Ishikawa (cell line): ENCODE measurements at regions not wholly inside any gene's neighbourhood (a gene's known extent, or its start where the extent isn't known, plus 50 kb on each side); places are given as distances from the start of the nearest gene placed in this dataset.

Source experiments
- CEBPB ChIP-seq: IDR thresholded peaks from 2 replicates; pipeline ENCODE4 v1.6.1; 2012
- CREB1 ChIP-seq: IDR thresholded peaks from 2 replicates; pipeline ENCODE4 v1.6.1; 2012; ENCODE audit warnings: low read depth
- EGR1 ChIP-seq: IDR thresholded peaks from 2 replicates; pipeline ENCODE4 v1.6.1; 2012
- EP300 ChIP-seq: IDR thresholded peaks from 2 replicates; pipeline ENCODE4 v1.6.1; 2012; ENCODE audit warnings: borderline replicate concordance
- FOXM1 ChIP-seq: IDR thresholded peaks from 2 replicates; pipeline ENCODE4 v1.6.1; 2012; ENCODE audit warnings: low read depth, borderline replicate concordance
- NFIC ChIP-seq: IDR thresholded peaks from 2 replicates; pipeline ENCODE4 v1.6.1; 2012
- RAD21 ChIP-seq: IDR thresholded peaks from 2 replicates; pipeline ENCODE4 v1.6.1; 2012; ENCODE audit warnings: low read depth
- TAF1 ChIP-seq: IDR thresholded peaks from 2 replicates; pipeline ENCODE4 v1.6.1; 2012; ENCODE audit warnings: low read depth, mild to moderate bottlenecking
- TEAD4 ChIP-seq: IDR thresholded peaks from 2 replicates; pipeline ENCODE4 v1.6.1; 2012
- YY1 ChIP-seq: IDR thresholded peaks from 2 replicates; pipeline ENCODE4 v1.6.1; 2012; ENCODE audit warnings: low read depth
- TF ChIP-seq, protein P1 (sequence below): IDR thresholded peaks from 2 replicates; pipeline ENCODE4 v1.6.1; 2012
- TF ChIP-seq, protein P2 (sequence below): IDR thresholded peaks from 2 replicates; pipeline ENCODE4 v1.6.1; 2012
- TF ChIP-seq, protein P3 (sequence below): IDR thresholded peaks from 2 replicates; pipeline ENCODE4 v1.6.1; 2012; ENCODE audit warnings: low read depth, mild to moderate bottlenecking

DNA sequence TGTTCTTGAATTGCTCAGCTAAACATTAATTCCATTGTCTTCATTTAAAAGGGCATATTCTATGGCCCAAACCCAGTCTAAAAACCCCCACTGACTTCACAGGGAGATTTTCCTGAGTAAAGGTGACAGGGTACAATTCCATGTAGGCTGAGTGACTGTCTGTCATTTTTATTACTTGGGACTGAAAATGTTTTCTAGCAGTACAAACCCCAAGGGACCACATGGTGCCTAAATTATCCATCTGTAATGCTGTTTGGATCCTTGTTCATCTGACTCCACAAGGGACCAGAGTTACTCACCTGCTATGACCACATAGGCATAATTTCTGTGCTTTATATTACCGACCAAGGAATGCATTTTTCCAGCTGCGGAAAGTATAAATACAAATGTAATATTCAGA is 349.1 kb downstream of the ZNF608 start:
- no peak for TF ChIP-seq CREB1
- TF ChIP-seq TAF1: no peak
- TF ChIP-seq FOXM1: no peak
- TF ChIP-seq TEAD4: no peak
- TF ChIP-seq EP300: no peak
- TF ChIP-seq, protein P1, sequence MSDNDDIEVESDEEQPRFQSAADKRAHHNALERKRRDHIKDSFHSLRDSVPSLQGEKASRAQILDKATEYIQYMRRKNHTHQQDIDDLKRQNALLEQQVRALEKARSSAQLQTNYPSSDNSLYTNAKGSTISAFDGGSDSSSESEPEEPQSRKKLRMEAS: no peak
- no peak for TF ChIP-seq CEBPB
- TF ChIP-seq, protein P2, sequence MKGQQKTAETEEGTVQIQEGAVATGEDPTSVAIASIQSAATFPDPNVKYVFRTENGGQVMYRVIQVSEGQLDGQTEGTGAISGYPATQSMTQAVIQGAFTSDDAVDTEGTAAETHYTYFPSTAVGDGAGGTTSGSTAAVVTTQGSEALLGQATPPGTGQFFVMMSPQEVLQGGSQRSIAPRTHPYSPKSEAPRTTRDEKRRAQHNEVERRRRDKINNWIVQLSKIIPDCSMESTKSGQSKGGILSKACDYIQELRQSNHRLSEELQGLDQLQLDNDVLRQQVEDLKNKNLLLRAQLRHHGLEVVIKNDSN: no peak
- no peak for TF ChIP-seq NFIC
- TF ChIP-seq, protein P3, sequence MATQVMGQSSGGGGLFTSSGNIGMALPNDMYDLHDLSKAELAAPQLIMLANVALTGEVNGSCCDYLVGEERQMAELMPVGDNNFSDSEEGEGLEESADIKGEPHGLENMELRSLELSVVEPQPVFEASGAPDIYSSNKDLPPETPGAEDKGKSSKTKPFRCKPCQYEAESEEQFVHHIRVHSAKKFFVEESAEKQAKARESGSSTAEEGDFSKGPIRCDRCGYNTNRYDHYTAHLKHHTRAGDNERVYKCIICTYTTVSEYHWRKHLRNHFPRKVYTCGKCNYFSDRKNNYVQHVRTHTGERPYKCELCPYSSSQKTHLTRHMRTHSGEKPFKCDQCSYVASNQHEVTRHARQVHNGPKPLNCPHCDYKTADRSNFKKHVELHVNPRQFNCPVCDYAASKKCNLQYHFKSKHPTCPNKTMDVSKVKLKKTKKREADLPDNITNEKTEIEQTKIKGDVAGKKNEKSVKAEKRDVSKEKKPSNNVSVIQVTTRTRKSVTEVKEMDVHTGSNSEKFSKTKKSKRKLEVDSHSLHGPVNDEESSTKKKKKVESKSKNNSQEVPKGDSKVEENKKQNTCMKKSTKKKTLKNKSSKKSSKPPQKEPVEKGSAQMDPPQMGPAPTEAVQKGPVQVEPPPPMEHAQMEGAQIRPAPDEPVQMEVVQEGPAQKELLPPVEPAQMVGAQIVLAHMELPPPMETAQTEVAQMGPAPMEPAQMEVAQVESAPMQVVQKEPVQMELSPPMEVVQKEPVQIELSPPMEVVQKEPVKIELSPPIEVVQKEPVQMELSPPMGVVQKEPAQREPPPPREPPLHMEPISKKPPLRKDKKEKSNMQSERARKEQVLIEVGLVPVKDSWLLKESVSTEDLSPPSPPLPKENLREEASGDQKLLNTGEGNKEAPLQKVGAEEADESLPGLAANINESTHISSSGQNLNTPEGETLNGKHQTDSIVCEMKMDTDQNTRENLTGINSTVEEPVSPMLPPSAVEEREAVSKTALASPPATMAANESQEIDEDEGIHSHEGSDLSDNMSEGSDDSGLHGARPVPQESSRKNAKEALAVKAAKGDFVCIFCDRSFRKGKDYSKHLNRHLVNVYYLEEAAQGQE: no peak
- TF ChIP-seq EGR1: no peak
- no peak for TF ChIP-seq RAD21
- TF ChIP-seq YY1: no peak
